ENCODE measurements at regions not wholly inside any gene's neighbourhood (a gene's known extent, or its start where the extent isn't known, plus 50 kb on each side); places are given as distances from the start of the nearest gene placed in this dataset.
A peak's percentile ranks its signal among the peaks of the same experiment; 100 is the strongest.
"Not testable (repeated sequence)": the region's sequence is repeated elsewhere in the genome, so short reads cannot be mapped to it uniquely, and the experiment has no call there.

- DNase-seq: no peak
Measured at GRCh38 chr19:20287070-20287469, 120.1 kb downstream of the ZNF486 start.

GRCh38 chr19:20285876-20286275 is 118.9 kb downstream of the ZNF486 start:
- not testable (repeated sequence) for DNase-seq

- DNase-seq: no peak
Measured at GRCh38 chr19:20279516-20279915, 112.5 kb downstream of the ZNF486 start.

- peak; percentile 21 for DNase-seq
Measured at GRCh38 chr19:20278342-20278741, 111.3 kb downstream of the ZNF486 start.

GRCh38 chr19:20276732-20277082 is 109.7 kb downstream of the ZNF486 start:
- DNase-seq: not testable (repeated sequence)

- no peak for DNase-seq
Measured at GRCh38 chr19:20276011-20276731, 109.2 kb downstream of the ZNF486 start.

- DNase-seq: no peak
Measured at GRCh38 chr19:20273951-20274570, 107.0 kb downstream of the ZNF486 start.

GRCh38 chr19:20273376-20273775 is 106.4 kb downstream of the ZNF486 start:
- DNase-seq: no peak

GRCh38 chr19:20272627-20273010 is 105.6 kb downstream of the ZNF486 start:
- DNase-seq: not testable (repeated sequence)

- DNase-seq: not testable (repeated sequence)
Measured at GRCh38 chr19:20271927-20272626, 105.1 kb downstream of the ZNF486 start.

GRCh38 chr19:20271215-20271926 is 104.4 kb downstream of the ZNF486 start:
- DNase-seq: no peak

- DNase-seq: no peak
Measured at GRCh38 chr19:20269461-20269860, 102.4 kb downstream of the ZNF486 start.

- not testable (repeated sequence) for DNase-seq
Measured at GRCh38 chr19:20261513-20261912, 94.5 kb downstream of the ZNF486 start.

- not testable (repeated sequence) for DNase-seq
Measured at GRCh38 chr19:20260738-20261137, 93.7 kb downstream of the ZNF486 start.

GRCh38 chr19:20259615-20260014 is 92.6 kb downstream of the ZNF486 start:
- no peak for DNase-seq

GRCh38 chr19:20256606-20257005 is 89.6 kb downstream of the ZNF486 start:
- DNase-seq: no peak

GRCh38 chr19:20254121-20254520 is 87.1 kb downstream of the ZNF486 start:
- DNase-seq: no peak

- DNase-seq: no peak
Measured at GRCh38 chr19:20252613-20253012, 85.6 kb downstream of the ZNF486 start.

GRCh38 chr19:20250627-20251026 is 83.6 kb downstream of the ZNF486 start:
- DNase-seq: no peak

GRCh38 chr19:20250121-20250520 is 83.1 kb downstream of the ZNF486 start:
- DNase-seq: no peak

Data from activated CD4-positive, alpha-beta T cell treated with anti-CD3 and anti-CD28 coated beads, Interleukin-2, amount 50 U/mL, for 16 hours (primary cell).